Tibial nerve (tissue), 4 donors: ENCODE measurements at regions not wholly inside any gene's neighbourhood (a gene's known extent, or its start where the extent isn't known, plus 50 kb on each side); places are given as distances from the start of the nearest gene placed in this dataset.
"Not testable (repeated sequence)": the region's sequence is repeated elsewhere in the genome, so short reads cannot be mapped to it uniquely, and the experiment has no call there.

Experiments used
- DNase-seq, 2 donors: peaks; one replicate each; pipeline ENCODE4 v3.0.0-alpha.2; 2019; ENCODE audit warnings: low spot score in 2 of 2
- H3K27ac ChIP-seq, 4 donors: fragments of 200-600 bp; sonication (generic) in 3 of 4; one replicate each; pipeline ENCODE4 v1.5.1; 2017 to 2019; ENCODE audit warnings: mild to moderate bottlenecking in 1 of 4
- H3K27me3 ChIP-seq, 2 donors: fragments of 200-600 bp; sonication (generic) in 1 of 2; one replicate each; pipeline versions ENCODE4 v1.5.1 to v1.6.0; 2017 to 2019
- H3K36me3 ChIP-seq, 3 donors: fragments of 200-600 bp; sonication (generic); one replicate each; pipeline ENCODE4 v1.5.1; 2018 to 2019
- H3K4me1 ChIP-seq, 4 donors: fragments of 200-600 bp; sonication (generic) in 3 of 4; one replicate each; pipeline ENCODE4 v1.5.1; 2017 to 2019
- H3K4me3 ChIP-seq, 4 donors: fragments of 200-600 bp; sonication (generic) in 3 of 4; one replicate each; pipeline ENCODE4 v1.5.1; 2017 to 2019; ENCODE audit warnings: mild to moderate bottlenecking in 1 of 4, moderate library complexity in 1 of 4
- H3K9me3 ChIP-seq, 4 donors: fragments of 200-600 bp; sonication (generic) in 3 of 4; one replicate each; pipeline ENCODE4 v1.5.1; 2017 to 2019
- EP300 ChIP-seq, 2 donors: sonication (generic); formaldehyde crosslinking; IDR thresholded peaks; one replicate each; pipeline ENCODE4 v1.6.1; 2017; ENCODE audit warnings: antibody characterized with exemption in 2 of 2, mild to moderate bottlenecking in 1 of 2
- POLR2A ChIP-seq, 2 donors: fragments of 450-650 bp; IDR thresholded peaks; one replicate each; pipeline ENCODE4 v1.6.1; 2017; ENCODE audit warnings: antibody characterized with exemption in 2 of 2, mild to moderate bottlenecking in 2 of 2, moderate library complexity in 2 of 2
- WGBS, 2 donors: methylation state at CpG; one replicate each; pipeline ENCODE4 v1.1.5; 2018; 5-methylcytosine and 5-hydroxymethylcytosine counted together
- TF ChIP-seq, protein P1 (sequence below), 5 experiments: fragments of 200-600 bp in 3 of 5; fragments of 450-650 bp in 2 of 5; sonication (generic) in 3 of 5; IDR thresholded peaks; one replicate each; pipeline ENCODE4 v1.5.1; 2016 to 2019; ENCODE audit warnings: antibody characterized with exemption in 5 of 5, mild to moderate bottlenecking in 3 of 5, moderate library complexity in 2 of 5

DNA sequence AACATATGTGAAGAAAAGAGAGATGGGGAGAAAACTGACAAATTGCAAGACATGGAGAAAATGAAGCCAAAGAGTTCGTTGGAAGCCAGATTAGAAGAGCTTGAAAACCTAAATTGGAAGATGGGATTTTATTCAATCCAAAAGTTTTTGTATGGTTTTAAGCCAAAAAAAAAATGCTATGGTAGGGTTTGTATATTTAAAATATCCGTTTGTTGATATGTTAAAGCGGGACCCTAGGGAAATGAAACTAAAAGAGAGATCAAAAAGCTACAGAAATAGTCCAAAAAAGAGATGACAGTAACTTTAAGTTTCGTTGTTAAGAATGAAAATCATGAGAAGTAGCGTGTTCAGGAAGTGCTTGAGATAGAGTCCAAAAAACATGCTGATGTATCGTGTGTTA is 617.7 kb upstream of the ADGRL2 start:
- Histone ChIP-seq H3K9me3 (peaks cover 0 to 2% (median 0%) of the 10 kb centered on the region in 4 donors), H3K36me3 (no peaks in the 10 kb centered on the region), H3K27me3 (no peaks in the 10 kb centered on the region), H3K4me1 (peaks cover 0 to 4% (median 0%) of the 10 kb centered on the region in 4 donors), H3K27ac (no peak overlapping the region), H3K4me3 (no peak overlapping the region)
- WGBS, 2 donors, result 71 to 73% methylated on average over 6 of the region's 6 CpGs
- no peak for DNase-seq
- TF ChIP-seq, protein P1, sequence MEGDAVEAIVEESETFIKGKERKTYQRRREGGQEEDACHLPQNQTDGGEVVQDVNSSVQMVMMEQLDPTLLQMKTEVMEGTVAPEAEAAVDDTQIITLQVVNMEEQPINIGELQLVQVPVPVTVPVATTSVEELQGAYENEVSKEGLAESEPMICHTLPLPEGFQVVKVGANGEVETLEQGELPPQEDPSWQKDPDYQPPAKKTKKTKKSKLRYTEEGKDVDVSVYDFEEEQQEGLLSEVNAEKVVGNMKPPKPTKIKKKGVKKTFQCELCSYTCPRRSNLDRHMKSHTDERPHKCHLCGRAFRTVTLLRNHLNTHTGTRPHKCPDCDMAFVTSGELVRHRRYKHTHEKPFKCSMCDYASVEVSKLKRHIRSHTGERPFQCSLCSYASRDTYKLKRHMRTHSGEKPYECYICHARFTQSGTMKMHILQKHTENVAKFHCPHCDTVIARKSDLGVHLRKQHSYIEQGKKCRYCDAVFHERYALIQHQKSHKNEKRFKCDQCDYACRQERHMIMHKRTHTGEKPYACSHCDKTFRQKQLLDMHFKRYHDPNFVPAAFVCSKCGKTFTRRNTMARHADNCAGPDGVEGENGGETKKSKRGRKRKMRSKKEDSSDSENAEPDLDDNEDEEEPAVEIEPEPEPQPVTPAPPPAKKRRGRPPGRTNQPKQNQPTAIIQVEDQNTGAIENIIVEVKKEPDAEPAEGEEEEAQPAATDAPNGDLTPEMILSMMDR (IDR thresholded peaks at IDR 0.05), result no peak
- TF ChIP-seq EP300 (IDR thresholded peaks at IDR 0.05) (no peak), POLR2A (IDR thresholded peaks at IDR 0.05) (no peak)

DNA sequence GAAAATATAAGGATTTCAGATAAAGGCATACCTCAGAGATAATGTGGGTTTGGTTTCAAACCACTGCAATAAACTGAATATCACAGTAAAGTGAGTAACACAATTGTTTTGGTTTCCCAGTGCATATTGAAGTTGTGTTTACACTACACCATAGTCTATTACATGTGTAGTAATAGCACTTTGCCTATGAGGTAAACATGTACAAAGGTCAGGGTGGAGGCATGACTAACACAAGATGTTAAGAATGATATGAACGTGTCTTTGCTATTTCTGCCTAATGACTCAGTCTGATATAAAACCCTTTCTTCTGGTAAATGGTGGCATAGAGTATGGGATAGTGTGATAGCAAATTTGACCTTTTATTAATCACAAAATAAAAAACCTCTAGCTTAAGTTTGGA is 621.5 kb upstream of the ADGRL2 start:
- no peak for DNase-seq
- no peaks in the 10 kb centered on the region for H3K27me3 ChIP-seq
- H3K4me3 ChIP-seq, result no peak overlapping the region
- no peaks in the 10 kb centered on the region for H3K4me1 ChIP-seq
- TF ChIP-seq, protein P1 (IDR thresholded peaks at IDR 0.05), result no peak
- TF ChIP-seq EP300 (IDR thresholded peaks at IDR 0.05) (no peak), POLR2A (IDR thresholded peaks at IDR 0.05) (no peak)
- 38 to 45% methylated on average over 1 of the region's 1 CpG for WGBS, 2 donors
- H3K36me3 ChIP-seq, result no peaks in the 10 kb centered on the region
- H3K27ac ChIP-seq, result no peak overlapping the region
- peaks cover 0 to 2% (median 0%) of the 10 kb centered on the region in 4 donors for H3K9me3 ChIP-seq

DNA sequence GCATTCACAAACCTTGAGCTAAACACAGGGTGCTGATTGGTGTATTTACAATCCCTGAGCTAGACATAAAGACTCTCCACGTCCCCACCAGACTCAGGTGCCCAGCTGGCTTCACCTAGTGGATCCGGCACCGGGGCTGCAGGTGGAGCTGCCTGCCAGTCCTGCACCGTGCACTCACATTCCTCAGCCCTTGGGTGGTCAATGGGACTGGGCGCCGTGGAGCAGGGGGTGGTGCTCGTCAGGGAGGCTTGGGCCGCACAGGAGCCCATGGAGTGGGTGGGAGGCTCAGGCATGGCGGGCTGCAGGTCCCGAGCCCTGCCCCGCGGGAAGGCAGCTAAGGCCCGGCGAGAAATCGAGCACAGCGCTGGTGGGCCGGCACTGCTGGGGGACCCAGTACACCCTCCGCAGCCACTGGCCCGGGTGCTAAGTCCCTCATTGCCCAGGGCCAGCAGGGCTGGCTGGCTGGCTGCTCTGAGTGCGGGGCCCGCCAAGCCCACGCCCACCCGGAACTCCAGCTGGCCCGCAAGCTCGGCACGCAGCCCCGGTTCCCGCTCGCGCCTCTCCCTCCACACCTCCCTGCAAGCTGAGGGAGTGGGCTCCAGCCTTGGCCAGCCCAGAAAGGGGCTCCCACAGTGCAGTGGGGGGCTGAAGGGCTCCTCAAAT is 622.2 kb upstream of the ADGRL2 start:
- not testable (repeated sequence) for H3K27me3 ChIP-seq, H3K4me1 ChIP-seq, H3K9me3 ChIP-seq, H3K36me3 ChIP-seq, H3K27ac ChIP-seq, H3K4me3 ChIP-seq, DNase-seq
- WGBS, 2 donors, result 95 to 97% methylated on average over 6 to 29 of the region's 30 CpGs

DNA sequence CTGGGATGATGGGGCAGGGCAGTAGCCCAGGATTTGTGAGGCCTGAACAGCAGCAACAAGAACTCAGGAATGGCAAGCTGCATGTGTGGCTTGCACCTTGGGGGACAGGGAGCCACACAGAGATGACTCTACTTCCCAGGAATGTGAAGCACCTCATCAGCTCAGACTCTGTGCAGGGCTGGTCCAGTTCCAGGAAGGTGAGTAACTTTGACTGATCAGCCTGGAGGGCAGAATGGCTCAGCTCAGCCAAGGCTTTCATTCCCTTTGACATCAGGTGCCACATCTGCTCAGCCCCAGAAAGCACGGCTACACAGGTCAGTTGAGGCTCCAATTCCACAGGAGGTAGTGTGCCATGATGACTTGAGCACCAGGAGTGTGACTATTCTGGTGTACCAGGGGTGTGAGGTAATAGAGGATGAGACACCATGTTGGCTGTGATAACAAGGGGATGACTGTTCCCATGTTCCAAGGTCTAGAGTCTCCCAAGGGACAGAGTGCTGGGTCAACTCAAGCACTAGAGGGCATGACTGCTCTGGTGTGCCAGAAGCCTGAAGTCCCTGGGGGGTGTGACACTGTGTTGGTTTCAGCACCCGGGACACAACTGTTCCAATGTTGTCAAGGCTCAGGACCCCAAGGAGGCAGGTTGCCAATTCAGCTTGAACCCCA is 625.8 kb upstream of the ADGRL2 start:
- DNase-seq, result no peak
- Histone ChIP-seq H3K27me3 (no peaks in the 10 kb centered on the region), H3K4me3 (no peak overlapping the region), H3K27ac (no peak overlapping the region), H3K9me3 (peaks cover 0 to 35% (median 0%) of the 10 kb centered on the region in 4 donors), H3K4me1 (no peaks in the 10 kb centered on the region), H3K36me3 (no peaks in the 10 kb centered on the region)
- TF ChIP-seq, protein P1 (IDR thresholded peaks at IDR 0.05), result no peak
- no peak for TF ChIP-seq EP300 (IDR thresholded peaks at IDR 0.05)
- no peak for TF ChIP-seq POLR2A (IDR thresholded peaks at IDR 0.05)
- 78 to 100% methylated on average over 2 of the region's 2 CpGs for WGBS, 2 donors

DNA sequence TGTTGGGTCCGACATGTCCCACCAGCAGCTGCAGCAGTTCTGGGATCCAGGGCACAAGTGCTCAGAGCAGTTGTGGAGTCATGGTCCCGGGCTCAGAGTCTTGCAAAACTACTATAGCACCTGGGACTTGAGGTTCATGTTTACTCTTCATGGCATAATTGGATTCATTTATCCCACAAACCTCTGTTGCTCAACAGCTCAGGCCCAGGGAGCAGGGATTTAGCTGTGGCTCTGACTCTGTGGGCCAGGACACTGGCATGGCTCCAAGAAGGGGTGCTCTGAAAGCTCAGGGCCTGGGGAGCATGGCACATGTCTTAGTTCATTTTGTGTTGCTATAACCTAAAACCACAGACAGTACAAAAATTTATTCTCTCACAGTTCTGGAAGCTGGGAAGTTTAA is 626.7 kb upstream of the ADGRL2 start:
- Histone ChIP-seq H3K4me1 (no peaks in the 10 kb centered on the region), H3K27ac (no peak overlapping the region), H3K9me3 (peaks cover 0 to 35% (median 0%) of the 10 kb centered on the region in 4 donors), H3K4me3 (no peak overlapping the region), H3K27me3 (no peaks in the 10 kb centered on the region), H3K36me3 (no peaks in the 10 kb centered on the region)
- DNase-seq, result no peak
- no peak for TF ChIP-seq EP300 (IDR thresholded peaks at IDR 0.05)
- TF ChIP-seq, protein P1 (IDR thresholded peaks at IDR 0.05), result no peak
- TF ChIP-seq POLR2A (IDR thresholded peaks at IDR 0.05), result no peak
- 89 to 100% methylated on average over 2 of the region's 2 CpGs for WGBS, 2 donors
